Aorta (tissue), 5 donors: ENCODE measurements at regions not wholly inside any gene's neighbourhood (a gene's known extent, or its start where the extent isn't known, plus 50 kb on each side); places are given as distances from the start of the nearest gene placed in this dataset.

Experiments used
- ATAC-seq: fragments of 200-7000 bp; cut with Tn5 transposase; one replicate; pipeline ENCODE4 v1.9.1; 2022; ENCODE audit warnings: moderate library complexity; ENCODE audit not compliant: low FRiP score
- DNase-seq, 2 donors: peaks; one replicate each; pipeline ENCODE4 v3.0.0-alpha.2; 2020
- H3K27ac ChIP-seq, 2 donors: one replicate each; pipeline ENCODE4 v1.5.1; 2013; ENCODE audit warnings: low read length in 2 of 2, mild to moderate bottlenecking in 2 of 2, moderate library complexity in 2 of 2, control low read depth in 1 of 2, inconsistent platforms in 1 of 2, low read depth in 1 of 2
- H3K27me3 ChIP-seq, 2 donors: one replicate each; pipeline ENCODE4 v1.6.1; 2013; ENCODE audit warnings: control low read depth in 1 of 2, low read length in 1 of 2, mild to moderate bottlenecking in 1 of 2, moderate library complexity in 1 of 2; ENCODE audit not compliant: insufficient read depth in 2 of 2, control insufficient read depth in 1 of 2
- H3K36me3 ChIP-seq, 2 donors: one replicate each; pipeline ENCODE4 v1.6.1; 2013; ENCODE audit warnings: control low read depth in 1 of 2, low read length in 1 of 2, mild to moderate bottlenecking in 1 of 2; ENCODE audit not compliant: insufficient read depth in 2 of 2, control insufficient read depth in 1 of 2
- H3K4me1 ChIP-seq, 2 donors: one replicate each; pipeline ENCODE4 v1.6.1; 2013; ENCODE audit warnings: low read length in 2 of 2, control low read depth in 1 of 2, mild to moderate bottlenecking in 1 of 2, moderate library complexity in 1 of 2; ENCODE audit not compliant: insufficient read depth in 2 of 2, control insufficient read depth in 1 of 2
- H3K4me3 ChIP-seq, 2 donors: one replicate each; pipeline ENCODE4 v1.5.1; 2013; ENCODE audit warnings: low read length in 2 of 2, control low read depth in 1 of 2, mild to moderate bottlenecking in 1 of 2
- H3K9me3 ChIP-seq: one replicate; pipeline ENCODE4 v1.6.1; 2013; ENCODE audit warnings: mild to moderate bottlenecking, low read length; ENCODE audit not compliant: control insufficient read depth
- WGBS, 2 donors: extraction: QIAGEN DNeasy Blood & Tissue Kit; methylation state at CpG; one replicate each; pipeline ENCODE4 v1.1.7; 2013; 5-methylcytosine and 5-hydroxymethylcytosine counted together
- intact Hi-C, 2 donors: fragments of 100-400 bp; cut with DNase I; formaldehyde crosslinking; loops; one replicate each; pipeline versions ENCODE4 v1.14.2 to v1.15.0; 2022
- donor health status: healthy with polysubstance abuse.
- donor health status: Bipolar disorder and iron deficiency.
- donor health status: DM: no; HTN: no; CAD: no.
- donor health status: DM: no; HTN: no; CAD: no.
- donor health status: DM: yes; HTN: yes; CAD: no.

DNA sequence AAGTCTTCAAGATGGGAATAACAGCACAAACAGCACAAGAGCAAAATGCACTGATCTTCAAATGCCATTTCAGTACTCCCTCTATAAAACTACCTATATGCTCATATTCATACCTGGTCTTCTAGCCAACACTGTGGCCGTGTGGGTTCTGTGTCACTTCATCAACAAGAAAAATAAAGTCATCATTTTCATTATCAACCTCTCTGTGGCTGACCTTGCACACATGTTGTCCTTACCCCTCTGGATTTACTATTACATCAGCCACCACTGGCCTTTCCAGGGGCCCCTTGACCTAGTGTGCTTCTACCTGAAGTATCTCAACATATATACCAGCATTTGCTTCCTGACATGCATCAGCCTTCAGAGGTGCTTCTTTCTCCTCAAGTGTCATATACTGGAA is 59.6 kb upstream of the GPR174 start:
- 59 to 80% methylated on average over 1 of the region's 1 CpG for WGBS, 2 donors
- no peaks in the 10 kb centered on the region for H3K36me3 ChIP-seq
- no peaks in the 10 kb centered on the region for H3K4me1 ChIP-seq
- H3K9me3 ChIP-seq = no peaks in the 10 kb centered on the region
- no peaks in the 10 kb centered on the region for H3K27me3 ChIP-seq
- ATAC-seq (no peak), DNase-seq (no peak)
- no peak overlapping the region for H3K4me3 ChIP-seq
- no peak overlapping the region for H3K27ac ChIP-seq
- intact Hi-C loops = loop anchor here in 1 of 2 donors (10.0 kb wide), 1 partner anchor 530 kb away; no protein-coding TSS in a partner anchor

DNA sequence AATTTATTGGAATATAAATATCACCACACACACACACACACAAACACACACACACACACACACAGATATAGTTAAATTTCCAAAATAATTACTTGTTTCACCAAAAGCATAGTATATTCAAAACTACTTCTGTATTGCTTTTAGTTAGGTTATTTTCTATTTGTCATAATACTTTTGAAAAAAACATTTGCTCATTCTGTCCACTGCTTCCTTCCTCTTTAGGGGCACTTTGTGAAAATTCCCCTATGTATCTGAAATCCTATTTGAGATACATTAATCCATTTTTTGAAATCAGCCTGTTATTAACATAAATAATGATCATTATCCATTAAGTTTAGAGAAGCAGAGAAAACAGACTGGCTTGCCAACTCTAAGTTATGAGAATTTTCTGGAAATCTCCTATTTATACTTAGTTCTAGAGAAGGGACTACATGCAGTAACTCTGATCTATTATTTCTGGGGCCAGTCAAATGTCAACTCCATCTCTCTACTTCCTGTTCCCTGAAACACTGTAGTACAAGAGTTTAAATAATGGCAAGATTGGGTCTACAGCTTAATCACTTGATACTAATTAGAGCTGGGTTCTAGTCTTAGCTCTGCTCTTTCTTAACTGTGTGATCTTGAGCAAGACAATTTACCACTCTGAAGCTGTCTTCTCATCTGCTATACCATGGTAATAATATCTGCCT is 54.4 kb upstream of the GPR174 start:
- intact Hi-C loops = loop anchor here in 1 of 2 donors (10.0 kb wide), 1 partner anchor 535 kb away; no protein-coding TSS in a partner anchor
- Histone ChIP-seq H3K4me1 (no peaks in the 10 kb centered on the region), H3K9me3 (no peaks in the 10 kb centered on the region), H3K27ac (no peak overlapping the region), H3K4me3 (no peak overlapping the region), H3K36me3 (no peaks in the 10 kb centered on the region), H3K27me3 (no peaks in the 10 kb centered on the region)
- no peak for ATAC-seq
- DNase-seq = no peak

DNA sequence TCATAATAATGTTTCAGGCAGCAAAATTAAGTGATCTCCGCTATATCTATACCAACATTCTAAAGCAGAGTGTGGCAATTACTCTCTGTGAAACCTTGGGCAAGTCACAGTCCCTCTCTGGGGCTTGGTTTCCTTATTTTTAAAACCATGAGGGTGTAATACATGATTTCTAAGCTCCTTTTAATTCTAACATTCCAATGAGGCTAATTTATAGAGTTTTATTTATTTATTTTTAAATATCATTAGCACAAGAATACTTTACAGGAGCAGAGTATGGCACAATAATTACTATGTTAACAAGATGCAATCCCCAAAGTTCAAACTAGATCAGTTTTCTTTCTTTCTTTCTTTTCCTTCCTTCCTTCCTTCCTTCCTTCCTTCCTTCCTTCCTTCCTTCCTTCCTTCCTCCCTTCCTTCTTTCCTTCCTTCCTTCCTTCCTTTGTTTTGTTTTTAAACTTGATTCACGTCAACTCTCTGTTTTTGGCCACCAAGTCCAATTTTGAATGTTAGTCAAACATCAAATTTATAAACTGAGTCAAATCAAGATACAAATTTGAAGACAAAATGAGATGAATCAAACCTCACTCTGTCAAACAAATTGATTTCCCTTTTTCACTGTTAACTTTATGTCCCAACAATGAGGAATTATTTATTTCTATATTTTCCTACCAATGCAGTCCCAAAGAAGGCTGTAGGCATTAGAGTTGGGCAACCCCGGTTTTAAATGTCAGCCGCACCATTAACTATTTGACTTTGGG is 50.2 kb upstream of the GPR174 start:
- H3K4me3 ChIP-seq = no peak overlapping the region
- ATAC-seq (no peak), DNase-seq (no peak)
- no peaks in the 10 kb centered on the region for H3K36me3 ChIP-seq
- no peaks in the 10 kb centered on the region for H3K9me3 ChIP-seq
- no peaks in the 10 kb centered on the region for H3K4me1 ChIP-seq
- 64 to 97% methylated on average over 4 of the region's 4 CpGs for WGBS, 2 donors
- intact Hi-C loops = no loop called here
- no peak overlapping the region for H3K27ac ChIP-seq
- H3K27me3 ChIP-seq = no peaks in the 10 kb centered on the region
